Upper lobe of left lung (tissue), 4 donors: ENCODE measurements at regions not wholly inside any gene's neighbourhood (a gene's known extent, or its start where the extent isn't known, plus 50 kb on each side); places are given as distances from the start of the nearest gene placed in this dataset.

Experiments
- CTCF ChIP-seq, 6 experiments: fragments of 450-650 bp in 4 of 6; fragments of 200-600 bp in 2 of 6; sonication (generic) in 2 of 6; IDR thresholded peaks; one replicate each; pipeline ENCODE4 v1.5.1; 2016 to 2019; ENCODE audit warnings: antibody characterized with exemption in 6 of 6
- EP300 ChIP-seq, 4 donors: sonication (generic); formaldehyde crosslinking; IDR thresholded peaks; one replicate each; pipeline ENCODE4 v1.5.1; 2017; ENCODE audit warnings: antibody characterized with exemption in 4 of 4, control low read depth in 2 of 4
- POLR2AphosphoS5 ChIP-seq, 2 donors: sonication (generic); formaldehyde crosslinking; IDR thresholded peaks; one replicate each; pipeline ENCODE4 v1.5.1; 2017; ENCODE audit warnings: antibody characterized with exemption in 2 of 2

- no peak for TF ChIP-seq CTCF (IDR thresholded peaks at IDR 0.05)
- no peak for TF ChIP-seq POLR2AphosphoS5 (IDR thresholded peaks at IDR 0.05)
- no peak for TF ChIP-seq EP300 (IDR thresholded peaks at IDR 0.05)
Measured at GRCh38 chr14:54102530-54102929, 145.9 kb upstream of the BMP4 start.
